HS-27A (cell line): ENCODE measurements at regions not wholly inside any gene's neighbourhood (a gene's known extent, or its start where the extent isn't known, plus 50 kb on each side); places are given as distances from the start of the nearest gene placed in this dataset.
"Not testable (repeated sequence)": the region's sequence is repeated elsewhere in the genome, so short reads cannot be mapped to it uniquely, and the experiment has no call there.

Source experiments
- DNase-seq: peaks from one replicate; pipeline ENCODE4 v3.0.0-alpha.2; 2012; ENCODE audit warnings: low read depth, missing footprints

- no peak for DNase-seq
These were observed 75.8 kb upstream of the BACH2 start for GRCh38 chr6:90372450-90372849.

- DNase-seq: no peak
These were observed 73.9 kb upstream of the BACH2 start for GRCh38 chr6:90370493-90370959.

- DNase-seq: no peak
These were observed 73.0 kb upstream of the BACH2 start for GRCh38 chr6:90369651-90370050.

GRCh38 chr6:90369024-90369519, 72.4 kb upstream of the BACH2 start:
- peak; percentile 95 for DNase-seq

GRCh38 chr6:90368601-90369000, 72.0 kb upstream of the BACH2 start:
- no peak for DNase-seq

- DNase-seq: no peak
These were observed 71.4 kb upstream of the BACH2 start for GRCh38 chr6:90368001-90368400.

GRCh38 chr6:90365565-90366219, 69.0 kb upstream of the BACH2 start:
- DNase-seq: no peak

- DNase-seq: no peak
These were observed 68.4 kb upstream of the BACH2 start for GRCh38 chr6:90365002-90365401.

GRCh38 chr6:90364286-90364685, 67.6 kb upstream of the BACH2 start:
- DNase-seq: no peak

- DNase-seq: no peak
These were observed 65.7 kb upstream of the BACH2 start for GRCh38 chr6:90362318-90362717.

- no peak for DNase-seq
These were observed 64.5 kb upstream of the BACH2 start for GRCh38 chr6:90361174-90361573.

GRCh38 chr6:90358036-90358770, 61.6 kb upstream of the BACH2 start:
- DNase-seq: not testable (repeated sequence)

- DNase-seq: no peak
These were observed 59.4 kb upstream of the BACH2 start for GRCh38 chr6:90356012-90356421.

GRCh38 chr6:90354961-90355360, 58.3 kb upstream of the BACH2 start:
- no peak for DNase-seq

GRCh38 chr6:90351696-90352095, 55.1 kb upstream of the BACH2 start:
- no peak for DNase-seq

- no peak for DNase-seq
These were observed 54.3 kb upstream of the BACH2 start for GRCh38 chr6:90350689-90351554.

GRCh38 chr6:90347411-90347851, 50.8 kb upstream of the BACH2 start:
- no peak for DNase-seq

GRCh38 chr6:90346729-90347128, 50.1 kb upstream of the BACH2 start:
- no peak for DNase-seq
